Muscle layer of duodenum (tissue), 2 donors: ENCODE measurements at regions not wholly inside any gene's neighbourhood (a gene's known extent, or its start where the extent isn't known, plus 50 kb on each side); places are given as distances from the start of the nearest gene placed in this dataset.

Experiments
- H3K27ac ChIP-seq: one replicate; pipeline ENCODE4 v1.7.0; 2013; ENCODE audit warnings: mild to moderate bottlenecking, low read length
- H3K27me3 ChIP-seq: one replicate; pipeline ENCODE4 v1.7.0; 2013; ENCODE audit warnings: low read depth, mild to moderate bottlenecking, control low read depth, low read length
- H3K36me3 ChIP-seq, 2 donors: one replicate each; pipeline ENCODE4 v1.7.0; 2013; ENCODE audit warnings: low read length in 2 of 2, control low read depth in 1 of 2, mild to moderate bottlenecking in 1 of 2; ENCODE audit not compliant: insufficient read depth in 2 of 2, control insufficient read depth in 1 of 2
- H3K4me1 ChIP-seq, 2 donors: one replicate each; pipeline ENCODE4 v1.7.0; 2013; ENCODE audit warnings: low read length in 2 of 2, mild to moderate bottlenecking in 2 of 2, control low read depth in 1 of 2, moderate library complexity in 1 of 2; ENCODE audit not compliant: insufficient read depth in 2 of 2, control insufficient read depth in 1 of 2
- H3K4me3 ChIP-seq, 2 donors: one replicate each; pipeline ENCODE4 v1.7.0; 2013; ENCODE audit warnings: low read length in 2 of 2, low read depth in 1 of 2, mild to moderate bottlenecking in 1 of 2
- H3K9me3 ChIP-seq, 2 donors: one replicate each; pipeline ENCODE4 v1.7.0; 2013; ENCODE audit warnings: low read length in 2 of 2, control low read depth in 1 of 2, mild to moderate bottlenecking in 1 of 2; ENCODE audit not compliant: control insufficient read depth in 1 of 2
- donor health status: healthy.

DNA sequence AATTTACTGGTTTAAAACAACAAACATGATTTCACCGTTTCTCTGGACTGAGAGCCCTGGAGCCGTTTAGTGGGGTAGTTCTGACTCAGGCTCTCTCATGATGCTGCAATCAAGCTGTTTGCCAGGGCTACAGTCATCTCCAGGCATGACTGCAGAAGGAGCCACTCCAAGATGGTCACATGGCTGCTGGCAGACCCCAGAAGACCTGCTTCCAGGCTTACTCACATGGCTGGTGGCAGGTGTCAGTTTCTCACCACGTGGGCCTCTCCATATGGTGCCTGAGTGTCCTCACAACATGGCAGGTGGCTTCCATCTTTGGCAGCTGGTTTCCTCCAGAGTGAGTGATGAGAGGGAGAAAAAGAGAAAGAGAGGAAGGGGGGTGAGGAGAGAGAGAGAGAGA lies 378.3 kb upstream of the RGMA start:
- Histone ChIP-seq H3K36me3 (no peaks in the 10 kb centered on the region), H3K27me3 (no peaks in the 10 kb centered on the region), H3K4me3 (no peak overlapping the region), H3K4me1 (no peaks in the 10 kb centered on the region), H3K27ac (no peak overlapping the region), H3K9me3 (no peaks in the 10 kb centered on the region)

DNA sequence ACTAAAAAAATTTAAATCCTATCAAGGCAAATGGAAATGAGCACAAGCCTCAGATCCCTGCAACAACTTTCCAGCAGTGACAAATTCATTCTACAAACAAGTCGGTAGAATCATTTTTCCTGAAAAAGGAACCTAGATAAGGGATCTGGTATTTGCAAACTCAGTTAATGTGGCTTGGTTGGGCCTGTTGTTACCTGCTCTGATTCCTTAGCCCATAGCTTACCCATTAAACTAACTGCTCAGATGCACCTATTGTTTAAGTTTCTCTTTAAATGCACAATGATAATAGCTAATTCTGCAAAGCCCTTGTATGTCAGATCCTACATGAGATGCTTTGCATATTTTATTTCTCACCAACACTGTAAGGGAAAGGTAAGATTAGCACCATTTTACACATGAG lies 377.4 kb upstream of the RGMA start:
- Histone ChIP-seq H3K27ac (no peak overlapping the region), H3K36me3 (no peaks in the 10 kb centered on the region), H3K4me3 (no peak overlapping the region), H3K9me3 (no peaks in the 10 kb centered on the region), H3K4me1 (no peaks in the 10 kb centered on the region), H3K27me3 (no peaks in the 10 kb centered on the region)

DNA sequence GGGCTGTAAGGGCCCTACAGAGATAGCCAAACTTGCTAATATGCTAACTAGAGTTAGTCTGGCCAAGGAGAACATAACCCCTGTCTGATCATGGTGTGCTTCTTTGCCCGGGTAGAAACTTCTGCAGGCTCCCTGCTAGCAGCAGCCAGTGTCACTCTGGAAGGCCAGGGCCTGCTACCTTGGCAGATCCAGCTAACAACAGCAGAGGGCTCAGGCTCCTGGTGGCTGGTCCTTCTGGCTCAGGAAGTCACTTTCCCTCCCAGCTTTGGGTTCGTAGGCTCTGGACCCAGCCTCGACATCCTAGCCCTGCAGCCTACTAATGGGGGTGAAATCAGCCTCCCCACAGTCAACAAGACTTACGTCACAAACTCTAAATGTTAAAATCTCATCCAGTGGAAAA lies 373.7 kb upstream of the RGMA start:
- Histone ChIP-seq H3K27ac (no peak overlapping the region), H3K4me1 (no peaks in the 10 kb centered on the region), H3K9me3 (no peaks in the 10 kb centered on the region), H3K36me3 (no peaks in the 10 kb centered on the region), H3K4me3 (no peak overlapping the region), H3K27me3 (no peaks in the 10 kb centered on the region)

DNA sequence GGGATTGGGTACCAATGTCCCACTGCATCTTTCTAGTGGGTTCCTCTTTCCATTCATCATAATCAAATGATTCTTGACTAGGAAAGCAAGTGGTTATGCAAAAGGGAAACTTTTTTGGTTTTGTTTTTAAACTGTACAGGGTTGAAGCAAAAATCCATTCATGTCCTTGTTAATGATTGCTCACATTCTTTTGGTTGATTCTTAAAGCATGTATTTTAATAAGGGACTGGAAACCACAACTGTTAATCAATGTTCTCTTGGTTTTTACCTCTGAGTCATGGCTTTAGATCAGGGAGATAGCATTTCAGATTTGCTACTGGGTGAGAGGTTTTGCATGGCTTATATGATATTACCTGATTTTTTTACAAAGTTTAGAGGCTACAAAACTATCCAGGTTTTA lies 371.7 kb upstream of the RGMA start:
- Histone ChIP-seq H3K4me1 (no peaks in the 10 kb centered on the region), H3K4me3 (no peak overlapping the region), H3K9me3 (no peaks in the 10 kb centered on the region)

DNA sequence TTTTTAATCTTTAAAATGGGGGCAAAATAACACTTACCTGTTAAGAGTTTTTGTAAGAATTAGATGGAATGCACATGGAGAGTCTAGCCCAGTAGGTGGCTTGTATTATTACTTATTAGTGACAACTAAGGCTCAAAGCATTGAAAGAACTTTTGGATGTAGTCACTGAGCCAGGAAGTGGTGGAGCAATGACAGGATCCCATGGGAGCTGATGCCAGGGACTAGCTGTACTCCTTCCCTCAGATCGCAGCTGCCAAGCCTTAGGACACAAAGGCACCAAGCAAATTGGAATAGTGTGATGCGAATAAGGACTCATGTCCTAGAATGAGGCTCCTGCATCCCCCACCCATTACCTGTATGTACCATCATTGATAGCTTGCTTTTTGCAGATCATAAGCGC lies 370.4 kb upstream of the RGMA start:
- no peak overlapping the region for H3K27ac ChIP-seq
- H3K4me1 ChIP-seq, result no peaks in the 10 kb centered on the region
- H3K4me3 ChIP-seq, result no peak overlapping the region
- no peaks in the 10 kb centered on the region for H3K36me3 ChIP-seq
- no peaks in the 10 kb centered on the region for H3K9me3 ChIP-seq
- no peaks in the 10 kb centered on the region for H3K27me3 ChIP-seq

More for the DNA sequence above, 371.7 kb upstream of the RGMA start:
- no peaks in the 10 kb centered on the region for H3K27me3 ChIP-seq
- H3K36me3 ChIP-seq, result no peaks in the 10 kb centered on the region
- H3K27ac ChIP-seq, result no peak overlapping the region

DNA sequence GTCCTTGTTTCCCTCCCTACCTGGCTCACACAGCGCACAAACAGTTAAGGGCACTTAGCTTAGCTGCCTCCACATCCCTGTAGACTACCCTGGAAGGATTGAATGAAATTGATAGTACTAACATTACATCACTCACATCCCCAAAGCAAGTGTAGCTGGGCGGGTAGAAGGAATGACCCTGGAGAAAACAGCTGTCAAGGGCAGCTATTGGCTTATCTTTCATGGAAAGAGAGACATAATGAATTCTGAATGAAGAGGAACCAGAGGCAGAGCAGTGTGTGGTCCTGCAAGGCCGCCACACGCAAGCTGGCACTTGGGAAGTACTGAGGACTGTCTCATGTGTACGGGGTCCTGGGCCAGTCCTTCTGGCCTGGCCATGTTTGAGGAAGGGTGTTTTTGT lies 369.6 kb upstream of the RGMA start:
- H3K36me3 ChIP-seq, result no peaks in the 10 kb centered on the region
- H3K9me3 ChIP-seq, result no peaks in the 10 kb centered on the region
- no peaks in the 10 kb centered on the region for H3K27me3 ChIP-seq
- no peak overlapping the region for H3K4me3 ChIP-seq
- no peak overlapping the region for H3K27ac ChIP-seq
- no peaks in the 10 kb centered on the region for H3K4me1 ChIP-seq

DNA sequence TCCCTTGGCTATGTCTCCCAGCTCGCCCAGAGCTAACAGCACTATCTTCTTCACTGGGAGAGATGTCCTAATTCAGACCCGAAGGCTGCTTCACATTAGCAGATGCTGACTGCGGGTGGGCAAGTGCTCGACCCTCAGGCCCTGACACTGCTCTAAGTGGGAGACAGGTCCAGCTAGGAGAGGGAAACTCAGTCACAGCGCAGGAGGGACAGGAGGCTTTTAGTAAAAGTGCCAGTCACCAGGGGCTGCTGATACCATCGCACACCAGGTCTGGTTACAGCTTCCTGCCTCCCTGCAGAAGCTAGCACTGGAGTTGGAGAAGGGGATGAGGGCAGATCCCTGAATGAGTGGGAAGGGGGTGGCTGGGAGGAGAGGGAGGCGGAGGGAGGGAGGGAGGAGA lies 365.8 kb upstream of the RGMA start:
- Histone ChIP-seq H3K36me3 (no peaks in the 10 kb centered on the region), H3K4me3 (no peak overlapping the region), H3K27me3 (no peaks in the 10 kb centered on the region), H3K27ac (no peak overlapping the region), H3K9me3 (no peaks in the 10 kb centered on the region), H3K4me1 (no peaks in the 10 kb centered on the region)

DNA sequence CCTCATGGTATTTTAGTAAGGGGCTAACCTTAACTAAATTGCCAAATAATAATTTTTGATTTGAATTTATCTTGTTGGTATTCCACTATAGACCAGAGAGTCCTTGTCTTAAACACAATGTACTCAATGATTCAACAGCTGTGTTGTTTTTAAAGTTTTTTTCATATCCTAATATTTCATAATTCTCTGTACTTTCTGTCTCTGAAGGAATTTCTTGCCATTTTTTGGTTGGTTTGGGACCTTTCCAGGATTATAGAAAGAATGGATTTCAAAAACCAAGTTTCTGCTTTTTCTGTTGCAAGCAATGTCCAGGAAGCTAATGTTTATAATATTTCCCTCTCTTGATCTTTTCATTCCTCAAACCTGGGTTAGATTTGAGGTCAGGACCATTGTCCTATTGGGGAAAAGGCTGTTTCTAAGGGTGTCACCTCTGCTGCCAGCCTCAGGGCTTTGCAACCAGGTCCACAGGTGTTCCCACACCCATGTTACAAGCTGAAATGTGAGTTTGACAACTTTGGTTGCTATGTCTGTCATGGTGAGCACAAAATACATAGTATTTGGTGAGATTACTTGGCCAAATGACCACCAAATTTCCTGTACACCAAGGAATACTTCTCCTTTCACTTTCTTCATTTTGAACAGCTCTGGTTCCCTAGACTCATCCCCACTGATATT lies 363.7 kb upstream of the RGMA start:
- Histone ChIP-seq H3K4me1 (no peaks in the 10 kb centered on the region), H3K36me3 (no peaks in the 10 kb centered on the region), H3K9me3 (no peaks in the 10 kb centered on the region), H3K27me3 (no peaks in the 10 kb centered on the region), H3K27ac (no peak overlapping the region), H3K4me3 (no peak overlapping the region)

DNA sequence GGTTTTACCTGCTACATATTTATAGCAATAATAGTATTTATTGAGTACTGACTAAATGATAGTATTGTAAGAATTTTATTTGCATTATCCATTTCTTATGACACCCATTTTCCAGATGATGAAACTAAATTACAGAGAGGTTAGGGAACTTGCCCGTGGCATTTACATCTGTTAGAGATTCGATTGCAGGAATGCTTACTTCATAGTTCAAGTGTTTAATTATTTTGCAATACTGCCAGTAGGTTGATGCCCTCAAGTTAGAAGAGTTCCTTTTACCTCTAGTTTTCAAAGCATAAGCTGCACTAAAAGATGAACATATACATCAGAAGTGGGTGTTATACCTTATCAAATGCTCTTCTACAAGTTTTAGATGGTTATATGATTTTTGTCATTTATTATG lies 362.8 kb upstream of the RGMA start:
- Histone ChIP-seq H3K27me3 (no peaks in the 10 kb centered on the region), H3K4me1 (no peaks in the 10 kb centered on the region), H3K4me3 (no peak overlapping the region), H3K9me3 (no peaks in the 10 kb centered on the region), H3K27ac (no peak overlapping the region), H3K36me3 (no peaks in the 10 kb centered on the region)

DNA sequence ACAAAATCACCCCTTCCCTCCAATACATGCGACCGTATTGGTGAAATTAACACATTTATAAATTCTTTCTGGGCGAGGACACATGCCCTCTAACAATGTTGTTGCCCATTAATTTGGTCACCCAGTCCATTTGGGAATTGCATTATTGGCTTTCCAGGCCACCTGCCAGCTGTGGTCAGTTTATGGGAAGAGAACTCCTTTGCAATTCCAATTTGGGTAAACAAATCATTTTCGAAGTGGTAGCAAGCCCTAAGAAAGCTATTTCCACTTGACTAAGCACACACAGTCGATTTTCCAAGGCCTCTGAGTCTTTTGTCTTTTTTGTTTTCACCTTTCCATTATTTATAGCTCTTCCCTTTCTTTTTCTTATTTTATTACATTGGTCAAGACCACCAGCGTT lies 362.3 kb upstream of the RGMA start:
- no peaks in the 10 kb centered on the region for H3K9me3 ChIP-seq
- no peaks in the 10 kb centered on the region for H3K36me3 ChIP-seq
- H3K4me3 ChIP-seq, result no peak overlapping the region
- no peaks in the 10 kb centered on the region for H3K4me1 ChIP-seq
- no peak overlapping the region for H3K27ac ChIP-seq
- no peaks in the 10 kb centered on the region for H3K27me3 ChIP-seq

DNA sequence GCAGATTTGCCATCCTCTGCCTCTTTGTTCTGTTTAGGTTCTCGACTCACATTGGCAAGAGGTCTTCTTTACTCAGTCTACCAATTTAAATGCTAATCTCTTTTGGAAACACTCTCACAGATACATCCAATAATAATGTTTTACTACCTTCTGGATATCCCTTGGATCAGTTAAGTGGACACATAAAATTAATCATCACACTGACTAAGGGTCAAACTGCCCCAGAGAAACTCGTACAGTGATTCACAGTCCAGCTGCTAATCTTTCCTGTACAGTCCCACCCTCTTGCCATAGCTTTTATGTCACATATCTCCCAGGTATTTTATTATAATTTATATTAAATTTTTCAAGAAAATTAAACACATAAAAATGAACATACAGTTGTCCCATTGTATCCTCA lies 360.8 kb upstream of the RGMA start:
- Histone ChIP-seq H3K27me3 (no peaks in the 10 kb centered on the region), H3K36me3 (no peaks in the 10 kb centered on the region), H3K4me3 (no peak overlapping the region), H3K4me1 (no peaks in the 10 kb centered on the region), H3K9me3 (no peaks in the 10 kb centered on the region), H3K27ac (no peak overlapping the region)

DNA sequence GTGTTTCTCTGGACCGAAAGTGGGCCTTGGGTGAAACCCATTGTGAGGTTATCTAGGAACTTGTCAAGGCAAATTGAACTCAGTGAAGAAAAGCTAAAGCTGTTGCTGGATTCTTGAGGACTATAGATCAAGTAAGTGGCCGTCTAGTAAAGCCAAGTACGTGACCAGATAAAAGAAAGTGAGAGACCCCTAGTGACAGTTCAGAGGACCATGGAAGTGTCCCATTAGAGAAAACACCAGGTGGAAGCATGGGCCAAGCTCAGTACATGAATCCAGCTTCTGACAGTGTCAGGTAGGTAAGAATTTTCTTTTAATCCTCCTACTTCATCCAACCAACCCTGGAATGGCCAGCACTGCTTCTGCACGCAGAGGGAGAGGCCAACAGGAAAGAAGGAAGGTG lies 349.3 kb upstream of the RGMA start:
- Histone ChIP-seq H3K36me3 (no peaks in the 10 kb centered on the region), H3K27ac (no peak overlapping the region), H3K27me3 (no peaks in the 10 kb centered on the region), H3K4me1 (no peaks in the 10 kb centered on the region), H3K9me3 (peaks cover 0 to 2% of the 10 kb centered on the region in 2 donors), H3K4me3 (no peak overlapping the region)
